DOHH2 (cell line): ENCODE measurements at regions not wholly inside any gene's neighbourhood (a gene's known extent, or its start where the extent isn't known, plus 50 kb on each side); places are given as distances from the start of the nearest gene placed in this dataset.

Experiments used
- H3F3A ChIP-seq: fragments of 200-600 bp; sonication (generic), shearing (Covaris generic); 2 replicates; pipeline ENCODE4 v1.6.0; 2016; ENCODE audit warnings: antibody characterized with exemption, mild to moderate bottlenecking; ENCODE audit not compliant: control insufficient read depth, insufficient read depth
- H3K27ac ChIP-seq: fragments of 200-600 bp; sonication (generic); 2 replicates; pipeline ENCODE4 v1.5.1; 2014; ENCODE audit warnings: low read depth, mild to moderate bottlenecking, low read length, moderate library complexity
- H3K27me3 ChIP-seq: fragments of 200-600 bp; sonication (generic); 2 replicates; pipeline ENCODE4 v1.6.1; 2014; ENCODE audit warnings: mild to moderate bottlenecking, low read length, mixed read lengths; ENCODE audit not compliant: control insufficient read depth
- H3K36me3 ChIP-seq: fragments of 200-600 bp; sonication (generic); 2 replicates; pipeline ENCODE4 v1.6.1; 2014; ENCODE audit warnings: mild to moderate bottlenecking, low read length, moderate library complexity, mixed read lengths; ENCODE audit not compliant: control insufficient read depth
- H3K4me1 ChIP-seq: fragments of 200-600 bp; sonication (generic); 2 replicates; pipeline ENCODE4 v1.6.1; 2014; ENCODE audit warnings: mild to moderate bottlenecking, low read length, mixed read lengths; ENCODE audit not compliant: control insufficient read depth
- H3K4me2 ChIP-seq: fragments of 200-600 bp; sonication (generic); 2 replicates; pipeline ENCODE4 v1.6.0; 2014; ENCODE audit warnings: mild to moderate bottlenecking, low read length, moderate library complexity
- H3K4me3 ChIP-seq: fragments of 200-600 bp; sonication (generic); 2 replicates; pipeline ENCODE4 v1.5.1; 2014; ENCODE audit warnings: mild to moderate bottlenecking, low read length, mixed read lengths
- H3K79me2 ChIP-seq: fragments of 200-600 bp; sonication (generic); 2 replicates; pipeline ENCODE4 v1.6.1; 2014; ENCODE audit warnings: mild to moderate bottlenecking, low read length, mixed read lengths; ENCODE audit not compliant: control insufficient read depth
- H3K9me2 ChIP-seq: fragments of 200-600 bp; sonication (generic); replicated peaks from 2 replicates; pipeline ENCODE4 v1.6.1; 2014; ENCODE audit warnings: mild to moderate bottlenecking, low read length, mixed read lengths; ENCODE audit not compliant: control insufficient read depth
- H3K9me3 ChIP-seq: fragments of 200-600 bp; sonication (generic); 2 replicates; pipeline ENCODE4 v1.6.1; 2014; ENCODE audit warnings: antibody characterized with exemption, low read length, mixed read lengths; ENCODE audit not compliant: control insufficient read depth, insufficient read depth
- H4K20me1 ChIP-seq: fragments of 200-600 bp; sonication (generic); 2 replicates; pipeline ENCODE4 v1.6.0; 2014; ENCODE audit warnings: low read depth, mild to moderate bottlenecking, antibody characterized with exemption, low read length, moderate library complexity; ENCODE audit not compliant: control insufficient read depth, insufficient read depth
- CTCF ChIP-seq: fragments of 200-600 bp; sonication (generic); IDR thresholded peaks from one replicate; pipeline ENCODE4 v1.5.1; 2014; ENCODE audit warnings: antibody characterized with exemption, mild to moderate bottlenecking, low read depth, low read length; ENCODE audit not compliant: poor library complexity, severe bottlenecking
- EZH2phosphoT487 ChIP-seq: fragments of 200-600 bp; sonication (generic); IDR thresholded peaks from 2 replicates; pipeline ENCODE4 v1.6.1; 2017; ENCODE audit warnings: borderline replicate concordance, mild to moderate bottlenecking, antibody characterized with exemption, low read length, moderate library complexity, mixed read lengths

GRCh38 chr3:80114694-80115093 lies 346.9 kb upstream of the ROBO1 start:
- Histone ChIP-seq H3F3A (no peaks in the 10 kb centered on the region), H3K27me3 (no peaks in the 10 kb centered on the region), H3K9me2 (no peaks in the 10 kb centered on the region), H3K4me1 (no peaks in the 10 kb centered on the region), H3K9me3 (no peaks in the 10 kb centered on the region), H3K4me2 (no peak overlapping the region), H3K27ac (no peak overlapping the region), H3K79me2 (no peaks in the 10 kb centered on the region), H3K36me3 (no peaks in the 10 kb centered on the region), H3K4me3 (no peak overlapping the region), H4K20me1 (no peaks in the 10 kb centered on the region)
- TF ChIP-seq CTCF: no peak
- TF ChIP-seq EZH2phosphoT487: no peak

- H3K36me3 ChIP-seq: no peaks in the 10 kb centered on the region
- H4K20me1 ChIP-seq: no peaks in the 10 kb centered on the region
- no peaks in the 10 kb centered on the region for H3K4me1 ChIP-seq
- H3K9me2 ChIP-seq: no peaks in the 10 kb centered on the region
- no peaks in the 10 kb centered on the region for H3K9me3 ChIP-seq
- no peaks in the 10 kb centered on the region for H3K27me3 ChIP-seq
- H3F3A ChIP-seq: no peaks in the 10 kb centered on the region
- no peak for TF ChIP-seq CTCF
- no peak for TF ChIP-seq EZH2phosphoT487
- H3K27ac ChIP-seq: no peak overlapping the region
- no peaks in the 10 kb centered on the region for H3K79me2 ChIP-seq
- no peak overlapping the region for H3K4me3 ChIP-seq
- no peak overlapping the region for H3K4me2 ChIP-seq
Observed at GRCh38 chr3:80113331-80113730, 345.5 kb upstream of the ROBO1 start.

GRCh38 chr3:80099559-80100066 lies 331.8 kb upstream of the ROBO1 start:
- H4K20me1 ChIP-seq: no peaks in the 10 kb centered on the region
- H3K79me2 ChIP-seq: no peaks in the 10 kb centered on the region
- TF ChIP-seq EZH2phosphoT487: no peak
- TF ChIP-seq CTCF: no peak
- no peak overlapping the region for H3K27ac ChIP-seq
- H3K4me1 ChIP-seq: no peaks in the 10 kb centered on the region
- H3K9me2 ChIP-seq: no peaks in the 10 kb centered on the region
- no peaks in the 10 kb centered on the region for H3F3A ChIP-seq
- no peaks in the 10 kb centered on the region for H3K9me3 ChIP-seq
- no peaks in the 10 kb centered on the region for H3K27me3 ChIP-seq
- no peak overlapping the region for H3K4me3 ChIP-seq
- no peak overlapping the region for H3K4me2 ChIP-seq
- H3K36me3 ChIP-seq: no peaks in the 10 kb centered on the region

- Histone ChIP-seq H3F3A (no peaks in the 10 kb centered on the region), H3K4me1 (no peaks in the 10 kb centered on the region), H3K4me3 (no peak overlapping the region), H3K36me3 (no peaks in the 10 kb centered on the region), H4K20me1 (no peaks in the 10 kb centered on the region), H3K79me2 (no peaks in the 10 kb centered on the region), H3K27me3 (no peaks in the 10 kb centered on the region), H3K4me2 (no peak overlapping the region), H3K27ac (no peak overlapping the region), H3K9me3 (no peaks in the 10 kb centered on the region), H3K9me2 (no peaks in the 10 kb centered on the region)
- TF ChIP-seq EZH2phosphoT487: no peak
- TF ChIP-seq CTCF: no peak
Observed at GRCh38 chr3:80097674-80098073, 329.9 kb upstream of the ROBO1 start.
